ENCODE measurements at regions not wholly inside any gene's neighbourhood (a gene's known extent, or its start where the extent isn't known, plus 50 kb on each side); places are given as distances from the start of the nearest gene placed in this dataset.

DNA sequence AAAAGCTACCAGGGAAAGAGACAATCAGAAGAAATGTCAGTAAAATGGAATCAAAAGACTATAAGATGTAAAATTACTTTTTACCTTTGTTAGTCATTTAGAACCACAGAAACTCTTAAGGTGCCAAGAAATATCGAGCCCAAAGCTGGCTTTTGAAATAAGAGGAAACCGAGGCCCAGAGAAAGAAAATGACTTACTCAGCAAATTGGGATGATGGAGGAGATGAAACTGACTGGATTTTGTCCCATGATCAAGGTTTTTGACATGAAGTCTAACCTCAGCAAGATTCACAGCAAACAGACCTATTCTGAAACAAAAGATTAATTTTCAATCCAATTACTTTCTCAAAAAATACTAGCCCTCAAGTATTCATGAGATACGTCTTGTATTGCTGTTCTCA lies 696.2 kb upstream of the WWC1 start:
- DNase-seq (ENCODE audit: low spot score): no peak

GRCh38 chr5:167598166-167598565 lies 693.3 kb upstream of the WWC1 start:
- no peak for DNase-seq (ENCODE audit: low spot score)

- DNase-seq (ENCODE audit: low spot score): no peak
Observed at GRCh38 chr5:167602067-167602466, 689.4 kb upstream of the WWC1 start.

- no peak for DNase-seq (ENCODE audit: low spot score)
Observed at GRCh38 chr5:167603135-167603534, 688.3 kb upstream of the WWC1 start.

DNA sequence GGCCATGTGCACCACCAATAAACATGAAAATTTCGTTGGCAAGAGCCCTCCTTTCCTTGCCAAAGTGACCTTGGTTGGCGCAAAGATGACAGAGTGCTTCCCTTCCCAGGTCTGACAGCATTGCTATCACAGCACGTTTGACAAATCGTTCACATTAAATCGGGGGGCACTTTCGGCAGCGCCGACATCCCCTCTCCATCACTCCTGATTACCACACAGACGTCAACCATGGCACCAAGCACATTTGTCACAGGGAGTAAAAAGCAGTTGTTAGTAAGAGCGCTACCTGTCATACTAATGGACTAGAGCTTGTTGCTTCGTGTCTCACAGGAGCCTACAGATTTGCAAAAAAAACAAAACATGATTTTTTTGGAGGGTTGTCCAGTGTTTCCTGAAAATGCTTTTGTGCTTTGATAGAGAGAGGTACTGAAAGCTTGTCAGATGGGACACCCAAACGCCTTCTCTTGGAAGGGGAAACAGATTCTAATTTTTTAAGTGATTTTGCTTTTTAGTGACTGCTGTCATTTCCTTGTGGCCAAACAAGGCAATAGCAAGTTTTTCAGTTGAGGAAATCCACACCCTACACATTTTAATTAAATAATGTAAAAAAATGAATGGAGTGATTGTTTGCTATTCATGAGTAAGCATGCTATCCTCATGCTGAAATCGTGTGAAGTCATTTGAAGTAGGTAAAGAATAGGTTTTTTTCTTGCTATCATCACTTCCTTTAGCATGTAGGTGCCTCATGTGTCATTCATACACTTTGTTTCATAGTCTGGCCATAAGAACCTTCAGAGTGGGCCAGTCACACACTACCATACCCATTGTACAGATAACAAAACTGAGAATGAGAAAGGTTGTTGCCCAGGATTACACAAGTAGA lies 682.8 kb upstream of the WWC1 start:
- DNase-seq (ENCODE audit: low spot score): no peak

DNA sequence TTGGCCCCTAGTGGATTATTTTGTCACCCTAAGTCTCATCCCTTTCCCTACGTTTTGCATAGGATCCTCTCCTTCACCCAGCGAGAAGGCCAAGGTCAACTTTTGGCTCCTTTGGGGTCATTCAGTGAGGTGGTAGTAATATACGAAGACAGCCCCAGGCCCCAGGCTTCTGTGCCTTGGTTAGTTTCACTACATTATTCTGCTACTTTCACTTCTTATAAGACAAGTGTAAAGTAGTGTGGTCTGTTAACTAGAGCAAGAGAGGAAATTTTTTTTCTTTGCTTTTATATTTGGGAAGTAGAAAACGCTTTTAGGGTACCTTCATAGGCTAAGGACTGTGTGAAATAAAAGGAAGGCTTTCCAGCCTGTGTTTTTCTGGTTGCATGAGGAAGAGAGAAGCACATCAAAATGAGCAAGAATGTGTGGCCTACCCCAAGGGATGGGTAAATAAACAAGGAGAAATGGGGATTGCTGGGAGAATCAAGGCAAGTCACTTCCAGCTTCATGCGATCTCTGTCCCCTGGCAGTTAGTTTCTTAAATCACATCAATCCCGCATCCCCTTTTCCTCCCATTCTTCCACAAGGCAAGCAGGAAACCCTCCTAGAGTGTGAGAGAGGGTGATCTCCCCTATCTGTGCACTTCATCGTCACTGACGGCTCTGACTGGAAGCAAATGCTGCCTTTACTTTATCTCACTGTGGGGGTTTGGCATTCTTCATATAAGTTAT lies 677.0 kb upstream of the WWC1 start:
- DNase-seq (ENCODE audit: low spot score): no peak

DNA sequence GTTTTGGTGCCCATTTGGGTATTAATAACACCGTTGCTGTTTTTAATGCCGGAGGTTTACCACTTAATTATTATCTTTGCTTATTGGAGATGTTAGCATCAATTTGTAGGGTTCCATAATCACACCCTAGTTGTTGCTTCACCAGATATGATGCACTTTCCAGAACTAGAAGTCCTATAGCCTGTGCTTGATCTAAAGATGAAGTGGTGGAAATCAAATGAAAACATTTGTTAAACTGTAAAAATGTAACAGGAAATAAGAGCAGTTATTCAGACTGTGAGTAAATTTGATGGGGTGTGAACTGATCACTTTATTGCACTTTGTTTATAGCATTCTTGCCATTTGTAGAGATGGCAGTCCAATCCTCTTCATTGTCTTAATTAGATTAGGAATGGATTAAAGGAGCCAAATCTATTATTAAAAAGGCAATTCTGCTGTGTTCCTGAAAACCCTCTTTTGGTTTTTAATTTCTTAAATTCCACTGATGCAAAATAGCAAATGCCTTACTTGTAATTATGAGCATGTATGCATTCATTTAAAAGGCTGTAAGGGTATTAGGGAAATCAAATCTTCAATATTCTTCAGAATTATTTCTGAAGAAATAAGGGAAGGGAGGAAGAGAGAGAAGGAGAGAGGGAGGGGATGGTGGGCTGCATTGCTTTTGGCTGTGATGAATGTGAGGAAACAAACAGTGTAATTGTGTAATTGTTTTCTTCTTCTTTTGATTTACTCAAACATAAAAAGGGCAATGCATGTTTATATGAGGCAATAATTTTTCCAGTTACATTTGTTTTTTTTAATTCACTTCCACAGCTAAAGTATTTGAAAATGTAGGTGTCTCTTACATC lies 675.2 kb upstream of the WWC1 start:
- no peak for DNase-seq (ENCODE audit: low spot score)

DNA sequence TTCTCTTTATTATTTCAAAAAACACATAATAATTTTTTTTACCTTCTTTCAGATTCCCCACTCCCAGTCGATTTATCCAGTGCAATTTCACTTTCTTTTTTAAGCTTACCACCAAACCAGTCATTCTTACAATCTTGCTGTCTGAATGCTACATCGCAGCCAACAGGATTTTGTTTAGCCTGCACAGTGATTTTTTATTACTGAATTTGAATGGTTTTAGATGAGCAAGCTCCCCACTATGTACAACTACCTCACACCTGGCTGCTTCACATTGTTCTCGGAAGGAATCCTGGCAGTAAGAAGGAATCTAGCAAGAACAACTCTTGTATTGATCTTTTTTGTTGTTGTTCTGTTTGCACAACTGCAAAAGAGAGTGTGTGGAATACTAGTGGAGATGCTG lies 668.1 kb upstream of the WWC1 start:
- DNase-seq (ENCODE audit: low spot score): no peak

- no peak for DNase-seq (ENCODE audit: low spot score)
Observed at GRCh38 chr5:167624053-167624452, 667.4 kb upstream of the WWC1 start.

GRCh38 chr5:167626341-167627123 lies 664.9 kb upstream of the WWC1 start:
- DNase-seq (ENCODE audit: low spot score): no peak

DNA sequence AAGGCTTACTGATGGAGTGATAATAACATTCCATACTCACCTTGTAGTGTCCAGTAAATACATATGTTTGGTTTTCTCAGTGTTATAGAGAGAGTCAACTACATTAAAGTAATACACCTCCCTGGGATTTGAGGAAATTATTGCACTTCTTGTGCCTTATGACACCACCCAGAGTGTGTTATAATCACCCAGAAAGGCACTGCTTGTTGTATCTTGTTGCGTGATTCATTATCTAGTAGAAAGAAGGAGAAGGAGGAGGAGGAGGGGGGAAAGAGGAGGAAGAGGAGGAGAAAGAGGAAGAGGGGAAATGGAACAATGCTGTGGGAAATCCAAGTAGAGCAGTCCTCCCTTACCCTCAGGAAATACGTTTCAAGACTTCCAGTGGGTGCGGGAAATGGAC lies 661.8 kb upstream of the WWC1 start:
- no peak for DNase-seq (ENCODE audit: low spot score)

DNA sequence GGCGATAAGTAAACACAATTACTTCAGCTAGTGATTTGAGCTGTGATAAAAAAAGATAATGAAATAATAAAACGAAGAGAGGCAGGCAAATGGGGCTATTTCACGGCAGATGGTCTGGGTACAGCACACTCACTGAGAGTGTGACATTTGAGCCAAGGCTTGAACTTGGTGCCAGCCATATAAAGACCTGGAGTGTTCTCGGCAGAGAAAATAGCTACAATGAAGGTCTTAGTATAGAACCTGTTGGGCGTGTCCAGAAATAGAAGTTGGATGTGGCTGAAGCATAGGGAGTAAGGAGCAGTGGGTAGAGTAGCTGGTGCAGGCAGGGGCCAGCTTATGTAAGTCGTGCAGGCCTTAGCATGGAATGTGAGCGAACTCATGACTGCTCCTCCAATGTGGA lies 660.3 kb upstream of the WWC1 start:
- DNase-seq (ENCODE audit: low spot score): no peak

DNA sequence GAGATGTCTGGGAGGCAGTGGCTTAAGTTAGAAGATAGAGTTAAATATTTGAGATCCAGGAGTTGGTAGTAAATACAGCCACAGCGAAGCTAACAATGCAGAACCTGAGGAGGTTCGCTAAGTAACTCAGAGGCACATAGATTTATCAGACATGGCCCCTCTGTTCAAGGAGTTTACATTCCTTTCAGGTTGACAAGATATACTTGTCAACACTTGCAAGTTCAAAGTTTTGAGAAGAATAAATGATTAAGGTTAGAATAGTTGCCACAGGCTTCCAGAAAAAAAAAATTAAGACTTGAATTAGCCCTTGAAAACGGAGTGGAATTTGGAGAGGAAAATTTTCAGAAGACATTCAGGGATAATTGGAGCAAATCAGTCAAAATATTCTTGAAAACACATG lies 658.3 kb upstream of the WWC1 start:
- no peak for DNase-seq (ENCODE audit: low spot score)

DNA sequence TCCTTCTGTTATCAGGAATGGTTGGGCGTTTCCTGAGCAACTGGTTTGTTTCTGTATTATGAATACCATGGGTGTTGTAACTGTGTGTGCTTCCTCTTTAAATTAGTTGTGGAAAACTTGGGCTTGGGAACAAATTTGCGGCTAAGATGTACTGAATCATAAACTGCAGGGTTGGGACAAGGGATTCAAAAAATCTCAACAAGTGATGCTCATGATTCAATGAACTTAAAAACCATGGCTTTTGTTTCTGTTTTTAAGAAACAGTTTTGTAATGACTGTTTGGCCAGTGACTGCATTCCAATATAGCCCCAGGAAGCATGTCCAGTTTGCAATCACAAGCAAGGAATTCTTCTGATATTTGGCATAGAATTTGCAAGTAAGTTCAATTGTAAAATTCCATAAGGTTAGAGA lies 657.5 kb upstream of the WWC1 start:
- no peak for DNase-seq (ENCODE audit: low spot score)

DNA sequence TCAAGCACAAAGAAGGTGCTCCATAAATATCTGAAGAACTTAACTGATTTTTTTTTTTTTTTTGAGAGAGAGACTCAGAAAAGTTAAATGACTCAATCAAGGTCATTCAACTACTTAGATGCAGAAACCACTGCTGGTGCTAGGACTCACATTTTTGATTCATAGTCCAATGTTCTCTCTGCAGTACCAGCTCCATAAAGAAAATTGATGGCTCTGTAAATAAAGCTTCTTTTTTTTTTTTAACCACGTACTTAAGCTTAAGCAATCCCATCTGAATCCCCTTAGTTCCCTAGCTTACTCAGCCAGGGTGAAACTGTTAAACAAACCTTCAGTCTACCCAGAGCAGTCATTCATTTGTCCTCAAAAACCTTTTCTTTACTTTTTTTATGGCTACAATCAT lies 657.0 kb upstream of the WWC1 start:
- no peak for DNase-seq (ENCODE audit: low spot score)

- DNase-seq (ENCODE audit: low spot score): no peak
Observed at GRCh38 chr5:167638816-167639215, 652.6 kb upstream of the WWC1 start.

DNA sequence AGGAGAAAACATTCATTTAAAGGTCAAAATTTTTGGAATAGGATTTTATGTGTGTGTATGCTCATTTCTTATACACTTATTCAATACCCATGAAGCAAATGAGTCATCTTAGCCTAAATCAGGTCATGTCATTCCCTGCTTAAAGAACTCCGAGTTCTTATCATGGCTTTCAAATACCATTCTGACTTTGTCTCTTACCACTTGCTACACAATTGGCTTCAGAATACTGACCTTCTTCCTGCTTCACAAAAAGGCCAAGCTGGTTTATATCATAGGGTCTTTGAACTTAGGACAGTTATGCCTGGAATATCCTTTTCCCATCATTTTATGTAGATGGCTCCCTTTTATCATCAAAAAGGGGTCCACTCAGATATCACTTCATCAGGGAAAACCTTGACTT lies 652.2 kb upstream of the WWC1 start:
- no peak for DNase-seq (ENCODE audit: low spot score)

- DNase-seq (ENCODE audit: low spot score): no peak
Observed at GRCh38 chr5:167639766-167640165, 651.7 kb upstream of the WWC1 start.

DNA sequence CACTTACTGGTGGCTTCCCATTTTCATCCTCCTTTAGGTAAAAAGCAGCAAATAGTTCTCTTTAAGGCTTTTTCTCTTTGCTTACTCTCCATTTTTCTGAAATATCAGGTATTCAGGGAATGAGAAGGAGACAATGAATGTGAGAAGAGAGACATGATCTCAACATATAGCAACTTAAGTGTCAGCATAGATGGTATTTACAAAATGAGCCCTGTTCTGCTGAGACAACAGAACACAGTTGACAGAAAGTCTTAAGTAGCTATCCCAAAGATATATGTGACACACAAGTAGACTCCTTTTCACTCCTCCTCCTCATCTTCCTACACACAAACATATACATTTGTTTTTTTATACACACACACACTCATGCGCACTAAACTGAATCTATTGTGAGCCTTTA lies 649.3 kb upstream of the WWC1 start:
- no peak for DNase-seq (ENCODE audit: low spot score)

- DNase-seq (ENCODE audit: low spot score): no peak
Observed at GRCh38 chr5:167642779-167643517, 648.5 kb upstream of the WWC1 start.

DNA sequence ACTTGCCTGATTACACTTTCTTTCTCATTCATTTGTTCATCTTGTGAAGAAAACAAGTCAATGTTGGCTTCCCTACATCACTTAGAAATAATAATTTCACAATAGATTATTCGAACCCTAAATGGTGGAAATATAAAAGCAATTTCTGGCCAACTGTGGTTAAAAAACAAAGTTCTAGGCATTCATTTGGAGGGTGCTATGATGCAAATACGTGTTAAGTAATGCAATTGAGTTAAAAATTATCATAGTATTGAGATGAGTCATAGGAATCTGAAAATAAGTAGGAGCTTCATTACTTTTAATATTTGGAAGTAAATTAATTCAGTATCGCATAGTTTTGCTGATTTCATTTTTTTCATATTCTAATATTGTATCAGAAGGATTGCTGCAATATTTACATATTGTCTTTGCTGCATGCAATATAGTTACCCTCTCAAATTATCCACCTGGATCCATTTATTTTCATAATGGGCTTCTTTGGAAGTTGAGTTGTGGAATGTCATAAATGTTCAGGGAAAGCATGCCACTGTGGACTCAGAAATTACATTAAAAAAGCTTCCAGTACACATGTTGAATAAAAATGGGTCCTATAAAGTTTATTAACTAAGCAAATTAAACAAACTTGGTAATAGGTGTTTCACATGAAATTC lies 647.7 kb upstream of the WWC1 start:
- no peak for DNase-seq (ENCODE audit: low spot score)

Data from CD4-positive, alpha-beta T cell treated with Interleukin-2 at 100 ng/mL for 4 hours (primary cell).